Upper lobe of right lung (tissue), 1 donor: ENCODE measurements at regions not wholly inside any gene's neighbourhood (a gene's known extent, or its start where the extent isn't known, plus 50 kb on each side); places are given as distances from the start of the nearest gene placed in this dataset.
"Not testable (repeated sequence)": the region's sequence is repeated elsewhere in the genome, so short reads cannot be mapped to it uniquely, and the experiment has no call there.

ENCODE experiments used
- ATAC-seq: fragments of 200-7000 bp; cut with Tn5 transposase; one replicate; pipeline ENCODE4 v1.9.1; 2020; ENCODE audit warnings: mild to moderate bottlenecking, moderate library complexity
- DNase-seq: peaks from one replicate; pipeline ENCODE4 v3.0.0-alpha.2; 2020
- H3K27ac ChIP-seq: fragments of 200-600 bp; one replicate; pipeline ENCODE4 v1.8.0; 2022
- H3K27me3 ChIP-seq: fragments of 200-600 bp; one replicate; pipeline ENCODE4 v1.8.0; 2022; ENCODE audit warnings: mild to moderate bottlenecking
- H3K36me3 ChIP-seq: fragments of 200-600 bp; one replicate; pipeline ENCODE4 v1.8.0; 2022
- H3K4me1 ChIP-seq: fragments of 200-600 bp; one replicate; pipeline ENCODE4 v1.8.0; 2022
- H3K4me3 ChIP-seq: fragments of 200-600 bp; one replicate; pipeline ENCODE4 v1.8.0; 2022; ENCODE audit warnings: mild to moderate bottlenecking
- H3K9me3 ChIP-seq: fragments of 200-600 bp; one replicate; pipeline ENCODE4 v1.8.0; 2022
- CTCF ChIP-seq: fragments of 200-600 bp; IDR thresholded peaks from one replicate; pipeline ENCODE4 v1.8.0; 2022; ENCODE audit warnings: antibody characterized with exemption
- intact Hi-C: fragments of 100-400 bp; cut with DNase I; formaldehyde crosslinking; loops from one replicate; pipeline ENCODE4 v1.11.0; 2022
- donor health status: DM: no; HTN: yes; CAD: no; lungs with severe emphysema.

- no peak for TF ChIP-seq CTCF
- Histone ChIP-seq H3K36me3 (no peaks in the 10 kb centered on the region), H3K4me3 (no peak overlapping the region), H3K27me3 (no peaks in the 10 kb centered on the region), H3K27ac (no peak overlapping the region), H3K9me3 (no peaks in the 10 kb centered on the region), H3K4me1 (no peaks in the 10 kb centered on the region)
- DNase-seq (peak; percentile 53), ATAC-seq (no peak)
- intact Hi-C loops, result no loop called here
Observed at GRCh38 chr15:19899021-19899824, 642.4 kb downstream of the GOLGA6L6 start.

- H3K4me3 ChIP-seq, ATAC-seq, H3K9me3 ChIP-seq, intact Hi-C loops, H3K27me3 ChIP-seq, H3K36me3 ChIP-seq, DNase-seq, H3K4me1 ChIP-seq, H3K27ac ChIP-seq: not testable (repeated sequence)
Observed at GRCh38 chr15:19888811-19889210, 652.8 kb downstream of the GOLGA6L6 start.

GRCh38 chr15:19844061-19844460 is 697.5 kb downstream of the GOLGA6L6 start:
- H3K9me3 ChIP-seq, H3K4me1 ChIP-seq, ATAC-seq, H3K36me3 ChIP-seq, H3K27ac ChIP-seq, DNase-seq, H3K4me3 ChIP-seq, H3K27me3 ChIP-seq, intact Hi-C loops: not testable (repeated sequence)
